Body of pancreas (tissue), 4 donors: ENCODE measurements at regions not wholly inside any gene's neighbourhood (a gene's known extent, or its start where the extent isn't known, plus 50 kb on each side); places are given as distances from the start of the nearest gene placed in this dataset.

Experiments used
- ATAC-seq: fragments of 150-250 bp; one replicate; pipeline ENCODE4 v1.9.1; 2016
- DNase-seq, 4 donors: peaks; one replicate each; pipeline ENCODE4 v3.0.0-alpha.2; 2019
- H3K27ac ChIP-seq, 4 donors: fragments of 200-600 bp; sonication (generic); 1 replicate in 3 of 4; 2 replicates in 1 of 4; pipeline versions ENCODE4 v1.5.1 to v1.6.1; 2016 to 2019; ENCODE audit warnings: mild to moderate bottlenecking in 1 of 4, mixed read lengths in 1 of 4, moderate library complexity in 1 of 4
- H3K27me3 ChIP-seq, 2 donors: fragments of 200-600 bp; sonication (generic); one replicate each; pipeline ENCODE4 v1.6.0; 2016; ENCODE audit warnings: mild to moderate bottlenecking in 1 of 2
- H3K36me3 ChIP-seq, 2 donors: fragments of 200-600 bp; sonication (generic); replicated peaks in 1 of 2; 2 replicates each; pipeline ENCODE4 v1.5.1; 2016; ENCODE audit warnings: low read depth in 2 of 2; ENCODE audit not compliant: insufficient read depth in 1 of 2
- H3K4me1 ChIP-seq: fragments of 200-600 bp; sonication (generic); one replicate; pipeline ENCODE4 v1.6.0; 2016
- H3K4me3 ChIP-seq, 2 donors: fragments of 200-600 bp; sonication (generic); 1 replicate in 1 of 2; 2 replicates in 1 of 2; pipeline ENCODE4 v1.5.1; 2016 to 2019
- H3K9me3 ChIP-seq, 3 donors: fragments of 200-600 bp; sonication (generic); 1 replicate in 2 of 3; 2 replicates in 1 of 3; pipeline ENCODE4 v1.5.1; 2016
- CTCF ChIP-seq, 7 experiments: fragments of 450-650 bp in 4 of 7; fragments of 200-600 bp in 3 of 7; sonication (generic) in 3 of 7; IDR thresholded peaks; one replicate each; pipeline ENCODE4 v1.5.1; 2016 to 2019; ENCODE audit warnings: antibody characterized with exemption in 7 of 7
- POLR2A ChIP-seq, 3 donors: fragments of 450-650 bp; IDR thresholded peaks; one replicate each; pipeline ENCODE4 v1.6.1; 2016; ENCODE audit warnings: antibody characterized with exemption in 3 of 3, mild to moderate bottlenecking in 2 of 3
- WGBS, 2 donors: methylation state at CpG; one replicate each; pipeline ENCODE4 v1.1.5; 2017; 5-methylcytosine and 5-hydroxymethylcytosine counted together
- intact Hi-C: fragments of 100-400 bp; cut with DNase I; formaldehyde crosslinking; loops from one replicate; pipeline ENCODE4 v1.15.1; 2023

GRCh38 chr4:152155070-152155469, 380.8 kb downstream of the FBXW7 start:
- no peak for TF ChIP-seq POLR2A (IDR thresholded peaks at IDR 0.05)
- no peak for TF ChIP-seq CTCF (IDR thresholded peaks at IDR 0.05)
- H3K36me3 ChIP-seq: no peaks in the 10 kb centered on the region
- no peak for DNase-seq
- ATAC-seq: no peak
- no peaks in the 10 kb centered on the region for H3K9me3 ChIP-seq
- no peaks in the 10 kb centered on the region for H3K27me3 ChIP-seq
- no peak overlapping the region for H3K4me3 ChIP-seq
- intact Hi-C loops: no loop called here
- H3K27ac ChIP-seq: no peak overlapping the region
- H3K4me1 ChIP-seq: no peaks in the 10 kb centered on the region
- WGBS, 2 donors: 59 to 77% methylated on average over 3 of the region's 3 CpGs

- 74 to 78% methylated on average over 2 of the region's 2 CpGs for WGBS, 2 donors
Measured at GRCh38 chr4:152154433-152154832, 381.5 kb downstream of the FBXW7 start.

GRCh38 chr4:152153476-152154270, 382.2 kb downstream of the FBXW7 start:
- Histone ChIP-seq H3K4me1 (no peaks in the 10 kb centered on the region), H3K9me3 (no peaks in the 10 kb centered on the region), H3K36me3 (no peaks in the 10 kb centered on the region), H3K27ac (no peak overlapping the region), H3K4me3 (no peak overlapping the region), H3K27me3 (no peaks in the 10 kb centered on the region)
- TF ChIP-seq CTCF (IDR thresholded peaks at IDR 0.05): no peak
- 77 to 78% methylated on average over 8 of the region's 8 CpGs for WGBS, 2 donors
- intact Hi-C loops: no loop called here
- no peak for DNase-seq
- no peak for ATAC-seq

More at GRCh38 chr4:152154433-152154832, 381.5 kb downstream of the FBXW7 start:
- TF ChIP-seq CTCF (IDR thresholded peaks at IDR 0.05): no peak
- no peak for TF ChIP-seq POLR2A (IDR thresholded peaks at IDR 0.05)
- H3K9me3 ChIP-seq: no peaks in the 10 kb centered on the region
- H3K27ac ChIP-seq: no peak overlapping the region
- DNase-seq (no peak), ATAC-seq (no peak)
- H3K4me3 ChIP-seq: no peak overlapping the region
- no peaks in the 10 kb centered on the region for H3K4me1 ChIP-seq
- no peaks in the 10 kb centered on the region for H3K36me3 ChIP-seq
- intact Hi-C loops: no loop called here
- no peaks in the 10 kb centered on the region for H3K27me3 ChIP-seq

- no peaks in the 10 kb centered on the region for H3K36me3 ChIP-seq
- H3K27ac ChIP-seq: no peak overlapping the region
- peaks cover 0 to 7% (median 0%) of the 10 kb centered on the region in 3 donors for H3K9me3 ChIP-seq
- no peaks in the 10 kb centered on the region for H3K27me3 ChIP-seq
- TF ChIP-seq POLR2A (IDR thresholded peaks at IDR 0.05): no peak
- no peak for TF ChIP-seq CTCF (IDR thresholded peaks at IDR 0.05)
- intact Hi-C loops: no loop called here
- no peak overlapping the region for H3K4me3 ChIP-seq
- ATAC-seq (no peak), DNase-seq (no peak)
- 82 to 92% methylated on average over 3 of the region's 3 CpGs for WGBS, 2 donors
- peaks cover 9% of the 10 kb centered on the region for H3K4me1 ChIP-seq
Measured at GRCh38 chr4:152150214-152150613, 385.7 kb downstream of the FBXW7 start.

GRCh38 chr4:152149745-152150144, 386.1 kb downstream of the FBXW7 start:
- Histone ChIP-seq H3K27ac (no peak overlapping the region), H3K36me3 (no peaks in the 10 kb centered on the region), H3K4me3 (no peak overlapping the region), H3K9me3 (peaks cover 0 to 8% (median 0%) of the 10 kb centered on the region in 3 donors), H3K27me3 (no peaks in the 10 kb centered on the region), H3K4me1 (peaks cover 9% of the 10 kb centered on the region)
- intact Hi-C loops: no loop called here
- ATAC-seq: no peak
- WGBS, 2 donors: 75 to 89% methylated on average over 3 of the region's 3 CpGs
- TF ChIP-seq POLR2A (IDR thresholded peaks at IDR 0.05) (no peak), CTCF (IDR thresholded peaks at IDR 0.05) (no peak)
- DNase-seq: no peak
